GM12872 (cell line): ENCODE measurements at regions not wholly inside any gene's neighbourhood (a gene's known extent, or its start where the extent isn't known, plus 50 kb on each side); places are given as distances from the start of the nearest gene placed in this dataset.

Source experiments
- CTCF ChIP-seq: IDR thresholded peaks from 3 replicates; pipeline ENCODE4 v1.5.1; 2011; ENCODE audit warnings: low read depth, mild to moderate bottlenecking, low read length, moderate library complexity; ENCODE audit not compliant: insufficient read depth

GRCh38 chr3:162400697-162401096 lies 904.1 kb downstream of the OTOL1 start:
- no peak for TF ChIP-seq CTCF

DNA sequence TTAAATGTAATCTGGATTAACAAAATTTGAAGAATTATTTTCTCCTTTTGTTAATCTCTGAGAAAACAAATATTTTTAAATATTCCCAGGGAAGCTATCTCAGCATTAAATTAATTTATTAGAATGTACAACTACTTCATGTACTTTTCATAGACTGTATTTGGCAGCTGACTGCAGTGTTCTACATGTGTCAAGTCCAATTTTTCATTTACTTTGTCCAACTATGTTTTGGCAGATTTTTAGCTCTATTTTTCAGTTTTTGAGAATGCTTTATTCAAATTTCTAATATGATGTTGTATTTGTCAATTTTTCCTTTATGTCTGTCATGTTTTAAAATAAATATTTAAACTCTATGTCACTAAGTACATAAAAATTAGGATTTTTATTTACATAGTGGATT lies 925.1 kb downstream of the OTOL1 start:
- TF ChIP-seq CTCF, result no peak

- TF ChIP-seq CTCF, result no peak
Measured at GRCh38 chr3:162428192-162428591, 931.6 kb downstream of the OTOL1 start.

DNA sequence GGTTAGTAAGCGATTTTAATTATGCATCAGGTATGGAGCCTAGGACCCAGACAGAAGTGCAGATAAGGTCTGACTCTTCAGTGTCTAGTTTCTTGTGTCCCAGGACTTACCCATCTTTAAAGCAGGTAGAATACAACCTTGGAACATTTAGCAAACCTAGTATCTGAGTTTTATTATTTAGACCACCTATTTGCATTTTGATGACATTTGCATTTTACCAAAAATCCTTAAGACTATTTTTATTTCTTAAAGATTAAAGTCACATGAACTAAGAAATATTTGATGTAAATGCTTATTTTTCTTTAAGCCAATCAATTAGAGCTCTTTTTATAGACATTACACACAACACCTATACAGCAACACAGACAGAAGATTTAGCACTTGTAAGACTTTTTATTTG lies 939.1 kb downstream of the OTOL1 start:
- TF ChIP-seq CTCF, result no peak

DNA sequence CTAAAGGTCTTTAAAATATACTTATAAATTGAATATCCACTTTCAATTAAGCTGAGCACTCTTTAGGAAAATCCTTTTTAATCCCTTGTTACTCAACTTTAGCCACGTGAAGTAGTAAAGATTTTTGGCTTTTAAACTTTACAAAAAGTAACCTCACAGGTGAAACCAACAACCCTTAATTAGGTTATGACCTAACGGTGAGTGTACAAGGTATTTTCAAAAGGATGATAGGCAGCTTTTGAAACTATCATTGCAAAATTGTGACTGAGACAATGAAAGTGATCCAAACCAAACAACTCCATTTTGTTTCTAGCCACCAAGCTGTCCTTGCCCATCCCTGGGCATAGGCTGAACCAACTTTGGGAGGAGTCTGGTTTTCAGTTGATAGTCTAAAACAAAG lies 940.2 kb downstream of the OTOL1 start:
- TF ChIP-seq CTCF, result no peak

- no peak for TF ChIP-seq CTCF
Measured at GRCh38 chr3:162437480-162437879, 940.9 kb downstream of the OTOL1 start.

DNA sequence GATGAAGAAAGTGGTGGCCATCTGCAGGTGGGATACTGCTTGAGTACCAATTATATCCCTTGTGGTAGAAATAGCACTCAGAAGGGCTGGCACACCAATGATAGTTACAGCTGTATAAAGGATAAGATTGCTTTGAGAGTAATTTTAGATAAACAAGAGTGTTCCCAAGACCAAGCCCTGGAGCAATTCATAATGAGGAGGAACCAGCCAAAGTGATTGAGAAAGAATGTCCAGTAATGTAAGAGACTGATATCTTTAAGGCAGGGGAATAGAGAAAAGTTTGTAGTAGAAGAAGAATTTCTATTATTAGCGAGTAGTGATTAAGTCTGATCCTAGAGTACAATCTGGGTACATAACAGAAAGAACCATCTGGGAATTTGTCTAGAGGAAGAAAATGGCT lies 945.1 kb downstream of the OTOL1 start:
- no peak for TF ChIP-seq CTCF

DNA sequence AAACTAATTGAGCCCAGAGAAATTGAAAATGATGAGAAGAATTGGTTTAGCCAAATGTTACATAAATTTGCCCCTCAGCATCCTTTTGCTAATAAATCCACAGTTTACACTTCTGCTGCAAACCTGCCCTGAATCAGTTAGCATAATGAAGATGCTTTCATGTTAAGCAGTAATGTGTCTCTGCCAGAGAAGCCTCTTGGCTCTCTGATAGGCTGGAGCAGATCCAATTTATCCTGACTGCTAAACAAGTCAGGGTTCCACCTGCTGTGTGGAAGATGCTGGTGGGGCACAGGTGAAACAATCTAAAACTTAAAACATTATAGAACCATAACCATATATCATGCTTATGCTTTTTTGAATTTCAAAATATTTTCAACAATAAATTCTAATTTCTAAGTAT lies 946.8 kb downstream of the OTOL1 start:
- TF ChIP-seq CTCF, result no peak
